GM10266 (cell line): ENCODE measurements at regions not wholly inside any gene's neighbourhood (a gene's known extent, or its start where the extent isn't known, plus 50 kb on each side); places are given as distances from the start of the nearest gene placed in this dataset.

ENCODE experiments used
- DNase-seq: peaks from one replicate; pipeline ENCODE4 v3.0.0; 2012; ENCODE audit errors: extremely low spot score
- CTCF ChIP-seq: IDR thresholded peaks from 2 replicates; pipeline ENCODE4 v1.5.1; 2012; ENCODE audit warnings: mild to moderate bottlenecking, low read depth; ENCODE audit not compliant: control insufficient read depth, insufficient read depth; ENCODE audit errors: missing control alignments

GRCh38 chr2:177051278-177051677 lies 161.3 kb upstream of the HNRNPA3 start:
- no peak for DNase-seq
- TF ChIP-seq CTCF, result no peak

- DNase-seq, result no peak
- no peak for TF ChIP-seq CTCF
Observed at GRCh38 chr2:177052471-177052870, 160.1 kb upstream of the HNRNPA3 start.

- DNase-seq, result no peak
- TF ChIP-seq CTCF, result no peak
Observed at GRCh38 chr2:177053038-177053437, 159.6 kb upstream of the HNRNPA3 start.

GRCh38 chr2:177053716-177054115 lies 158.9 kb upstream of the HNRNPA3 start:
- no peak for DNase-seq
- TF ChIP-seq CTCF, result no peak

- no peak for TF ChIP-seq CTCF
- DNase-seq, result no peak
Observed at GRCh38 chr2:177056481-177056929, 156.1 kb upstream of the HNRNPA3 start.

GRCh38 chr2:177058747-177059146 lies 153.8 kb upstream of the HNRNPA3 start:
- DNase-seq, result peak; percentile 20
- TF ChIP-seq CTCF, result no peak

GRCh38 chr2:177059293-177059692 lies 153.3 kb upstream of the HNRNPA3 start:
- DNase-seq, result no peak

More at GRCh38 chr2:177059293-177059692, 153.3 kb upstream of the HNRNPA3 start:
- TF ChIP-seq CTCF, result no peak
